GM21381 (cell line): ENCODE measurements at regions not wholly inside any gene's neighbourhood (a gene's known extent, or its start where the extent isn't known, plus 50 kb on each side); places are given as distances from the start of the nearest gene placed in this dataset.

Experiments
- ATAC-seq: cut with Tn5 transposase; IDR thresholded peaks from one replicate; pipeline ENCODE4 v1.9.1; 2021; ENCODE audit warnings: mild to moderate bottlenecking, moderate library complexity; ENCODE audit not compliant: unreplicated experiment

DNA sequence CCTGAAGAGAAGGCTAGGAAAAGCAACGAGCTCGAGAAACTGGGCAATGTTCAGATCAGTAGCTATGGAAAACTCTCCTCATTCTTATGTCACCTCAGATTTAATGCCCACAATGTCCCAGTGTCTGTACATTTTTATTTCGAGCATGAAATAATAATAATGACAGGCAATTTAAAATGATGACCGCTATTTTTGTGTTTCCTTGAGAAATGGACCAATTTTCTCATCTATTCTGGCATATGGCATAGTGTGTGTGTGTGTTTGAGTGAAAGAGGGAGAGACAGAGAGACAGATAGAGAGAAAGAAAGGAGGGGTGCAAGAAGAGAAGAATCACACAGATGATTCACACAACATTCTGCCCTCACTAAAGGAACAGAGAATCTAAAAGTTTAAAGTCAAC is 119.1 kb upstream of the C1orf21 start:
- ATAC-seq: no peak

DNA sequence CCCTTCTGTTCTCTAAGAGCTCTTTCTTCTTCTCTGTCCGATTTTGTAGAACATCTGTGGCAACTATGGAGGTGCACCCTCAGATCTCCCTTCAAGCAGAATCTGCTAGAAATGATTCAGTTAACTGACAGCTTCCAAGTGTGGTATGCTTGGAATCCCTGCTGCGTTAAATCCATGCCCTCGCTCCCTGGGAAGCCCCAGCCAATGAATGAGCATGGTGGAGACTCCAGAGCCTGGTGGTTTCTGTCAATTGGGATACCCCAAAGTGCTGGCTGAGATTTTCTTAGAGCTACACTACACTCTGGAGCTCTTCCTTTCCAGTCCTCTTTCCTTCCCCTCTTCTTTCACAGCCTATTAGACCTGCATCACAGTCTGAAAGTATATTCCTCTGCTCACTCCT is 116.3 kb upstream of the C1orf21 start:
- no peak for ATAC-seq

DNA sequence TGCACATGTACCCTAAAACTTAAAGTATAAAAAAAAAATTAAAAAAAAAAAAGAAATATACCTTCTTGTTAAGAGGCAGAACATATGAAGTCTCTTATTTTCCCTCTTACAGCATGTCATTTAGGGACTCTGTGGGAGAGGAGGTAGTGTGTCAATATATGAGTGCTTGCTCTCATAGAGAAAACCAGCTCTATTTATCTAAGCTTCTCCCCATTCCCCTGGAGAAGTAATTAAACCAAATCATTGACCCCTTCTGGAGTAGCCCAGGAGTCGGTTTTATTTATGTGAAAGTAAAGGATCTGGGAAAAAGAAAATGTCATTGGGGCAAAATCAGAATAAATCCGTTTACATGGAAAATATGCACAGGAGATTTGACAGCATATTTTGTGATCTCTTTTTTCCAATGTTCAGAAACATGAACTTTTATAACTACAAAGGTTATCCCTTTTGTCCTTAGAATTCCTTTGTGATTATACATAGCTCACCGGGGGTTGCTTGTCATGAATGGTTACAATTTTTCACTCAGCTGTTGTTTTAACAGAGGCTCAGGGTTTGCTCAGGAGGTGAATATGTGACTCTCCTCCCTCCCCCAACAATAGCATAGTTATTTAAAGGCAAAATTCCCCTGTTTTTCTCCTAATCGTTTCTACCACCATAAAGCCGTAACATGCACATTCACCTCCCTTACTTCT is 114.5 kb upstream of the C1orf21 start:
- ATAC-seq: no peak

- no peak for ATAC-seq
Measured at GRCh38 chr1:184276416-184276815, 110.4 kb upstream of the C1orf21 start.

GRCh38 chr1:184279911-184280458 is 106.8 kb upstream of the C1orf21 start:
- no peak for ATAC-seq

GRCh38 chr1:184283999-184284398 is 102.8 kb upstream of the C1orf21 start:
- no peak for ATAC-seq

DNA sequence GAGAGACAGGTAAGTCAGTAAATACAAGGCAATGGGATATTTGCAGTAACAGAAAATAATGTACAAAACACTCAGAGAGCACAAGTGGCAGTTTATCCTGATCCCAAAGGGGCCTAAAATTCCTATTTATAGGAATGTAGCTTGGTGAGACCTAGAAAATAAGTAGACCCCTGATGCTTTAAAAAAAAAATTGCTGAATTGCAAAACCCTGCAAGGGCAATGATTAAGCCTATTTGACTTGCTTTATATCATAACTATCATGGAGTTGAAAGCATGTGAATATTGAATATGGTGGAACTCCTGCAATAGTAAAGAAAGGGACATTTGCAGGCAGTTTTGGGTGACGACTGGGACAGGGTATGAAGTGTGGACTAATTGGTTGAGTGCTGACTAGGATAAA is 101.9 kb upstream of the C1orf21 start:
- ATAC-seq: no peak

DNA sequence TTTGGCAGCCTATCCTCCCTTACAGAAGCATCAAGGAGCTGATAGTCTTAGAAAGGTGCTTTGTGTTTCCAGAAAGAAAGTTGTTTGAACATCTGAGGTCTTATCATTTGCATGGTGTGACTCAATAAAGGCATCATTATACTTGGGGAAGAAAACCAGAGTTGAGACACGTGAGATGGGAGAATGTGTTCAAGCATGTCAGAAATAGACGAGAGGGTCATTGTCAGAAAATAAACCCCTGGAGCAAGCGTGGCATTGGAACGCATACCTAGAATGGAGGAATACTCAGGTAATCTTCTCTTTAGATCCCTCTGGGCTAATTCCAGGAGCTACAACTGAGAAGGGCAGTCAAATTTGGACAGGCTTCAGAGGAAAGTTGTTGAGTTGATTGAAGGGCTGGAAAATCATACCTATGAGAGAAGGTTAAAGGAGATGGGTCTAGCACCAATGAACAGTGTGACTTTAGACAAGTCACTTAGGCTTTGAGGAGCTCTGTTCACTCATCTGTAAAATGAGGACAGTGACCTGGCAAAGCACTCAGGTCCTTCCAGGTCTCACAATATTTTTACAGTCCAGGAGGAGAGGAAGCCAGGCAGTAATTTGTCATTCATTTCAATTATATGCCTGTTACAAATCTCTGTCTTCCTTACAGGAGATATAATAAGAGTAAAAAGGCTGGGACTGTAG is 101.3 kb upstream of the C1orf21 start:
- no peak for ATAC-seq

GRCh38 chr1:184287001-184287400 is 99.8 kb upstream of the C1orf21 start:
- no peak for ATAC-seq

DNA sequence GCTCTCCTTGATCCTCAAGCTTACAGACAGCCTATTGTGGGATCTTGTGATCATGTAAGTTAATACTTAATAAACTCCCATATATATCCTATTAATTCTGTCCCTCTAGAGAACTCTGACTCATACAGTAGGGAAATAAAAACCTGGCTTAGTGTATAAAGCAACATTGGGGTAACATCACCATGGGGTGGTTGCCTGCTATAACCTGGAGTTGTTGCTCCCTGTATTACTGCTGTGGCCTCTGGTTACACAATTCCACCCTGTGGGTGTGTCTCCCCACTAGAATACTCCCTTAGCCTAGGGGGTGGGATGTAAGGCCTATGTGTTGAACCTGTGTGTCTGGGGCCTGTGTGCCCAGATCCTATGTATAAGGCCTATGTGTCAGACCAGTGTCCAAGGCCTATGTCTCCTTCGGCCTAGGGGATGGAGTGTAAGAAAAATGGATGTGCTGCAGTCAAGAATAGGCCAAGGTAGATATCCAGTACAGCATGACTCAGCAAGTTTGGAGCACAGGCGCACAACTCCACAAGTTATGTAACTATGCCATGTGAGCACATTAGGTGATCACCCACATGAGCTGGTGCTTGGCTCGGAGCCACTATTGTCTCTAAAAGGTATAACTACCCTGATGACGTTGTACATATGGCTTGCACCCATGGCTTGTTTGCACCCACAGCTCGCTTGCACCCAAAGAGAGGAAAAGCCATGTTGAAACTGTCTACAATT is 96.8 kb upstream of the C1orf21 start:
- ATAC-seq: no peak

GRCh38 chr1:184291701-184292100 is 95.1 kb upstream of the C1orf21 start:
- ATAC-seq: no peak

GRCh38 chr1:184292101-184292500 is 94.7 kb upstream of the C1orf21 start:
- no peak for ATAC-seq

- no peak for ATAC-seq
Measured at GRCh38 chr1:184294101-184294500, 92.7 kb upstream of the C1orf21 start.

- no peak for ATAC-seq
Measured at GRCh38 chr1:184296466-184297243, 90.2 kb upstream of the C1orf21 start.

DNA sequence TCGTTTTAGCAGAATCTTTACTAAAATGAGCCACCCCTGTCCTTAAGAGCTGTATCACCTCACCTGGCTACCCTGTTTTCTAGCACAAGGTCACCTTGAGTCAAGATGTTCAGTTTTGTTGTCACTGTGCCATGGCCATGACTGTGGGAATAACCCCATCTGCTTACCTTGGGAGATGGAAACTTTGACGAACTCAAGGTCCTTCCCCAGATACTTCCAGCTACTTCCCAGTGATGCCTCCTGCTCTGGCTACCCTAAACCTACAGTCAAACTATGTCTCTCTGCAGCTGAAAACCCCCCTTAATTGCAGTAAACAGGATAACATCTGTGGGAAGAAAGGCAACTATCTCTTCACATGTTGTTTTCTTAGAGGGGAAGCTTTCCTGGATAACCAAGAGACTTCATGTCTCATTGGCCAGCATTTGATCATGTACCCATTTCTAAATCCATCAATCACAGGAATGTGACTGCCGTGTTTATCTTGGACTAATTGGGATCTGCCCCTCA is 89.5 kb upstream of the C1orf21 start:
- no peak for ATAC-seq

- ATAC-seq: no peak
Measured at GRCh38 chr1:184298440-184299405, 88.1 kb upstream of the C1orf21 start.

GRCh38 chr1:184299406-184299790 is 87.4 kb upstream of the C1orf21 start:
- no peak for ATAC-seq

DNA sequence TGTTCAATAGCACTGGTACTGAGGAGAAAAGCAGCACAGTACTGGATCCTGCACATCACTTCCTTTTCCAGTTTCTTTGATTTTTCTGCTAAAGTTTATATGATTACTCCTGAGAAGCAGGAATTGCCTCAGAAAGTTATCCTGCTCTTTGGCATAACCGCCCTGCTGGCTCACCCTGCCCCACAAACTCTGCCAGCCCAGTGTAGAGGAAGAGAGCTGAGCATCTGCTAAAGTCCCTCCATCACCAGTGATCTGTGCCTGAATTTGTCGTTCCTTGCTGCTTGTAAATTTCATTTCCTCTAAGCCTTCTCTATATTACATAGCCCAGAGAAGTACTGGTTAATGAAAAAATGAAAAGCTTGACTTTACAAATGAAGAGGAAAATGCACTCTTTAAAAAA is 87.0 kb upstream of the C1orf21 start:
- no peak for ATAC-seq

GRCh38 chr1:184300446-184300845 is 86.4 kb upstream of the C1orf21 start:
- no peak for ATAC-seq

- ATAC-seq: no peak
Measured at GRCh38 chr1:184301227-184301626, 85.6 kb upstream of the C1orf21 start.
